ENCODE measurements at regions not wholly inside any gene's neighbourhood (a gene's known extent, or its start where the extent isn't known, plus 50 kb on each side); places are given as distances from the start of the nearest gene placed in this dataset.
"Not testable (repeated sequence)": the region's sequence is repeated elsewhere in the genome, so short reads cannot be mapped to it uniquely, and the experiment has no call there.

DNA sequence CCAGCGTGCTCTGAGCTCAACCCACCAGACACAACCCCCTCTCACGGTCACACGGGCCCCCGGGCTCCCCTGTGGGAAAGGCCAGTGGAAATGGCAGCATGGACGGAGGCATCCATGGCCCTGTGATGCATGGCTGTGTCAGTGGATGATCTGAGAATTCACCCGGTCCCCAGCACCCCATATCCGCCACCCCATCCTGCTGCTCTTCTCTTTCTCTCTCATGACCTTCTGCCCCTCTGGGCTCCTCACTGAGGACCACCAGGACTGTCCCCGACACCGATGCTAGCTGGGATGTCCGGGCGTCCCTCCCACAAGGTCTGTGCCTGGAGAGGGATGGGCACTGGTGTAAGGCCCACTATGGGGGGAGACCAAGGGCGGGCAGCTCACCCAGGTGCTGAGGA, 282.2 kb downstream of the ADGRD1 start:
- Histone ChIP-seq H3K36me3 (no peaks in the 10 kb centered on the region), H3K9me3 (peaks cover 0 to 7% (median 6%) of the 10 kb centered on the region in 3 donors), H3K27me3 (peaks cover 0 to 9% of the 10 kb centered on the region in 2 donors), H3K4me3 (no peak overlapping the region), H3K4me1 (no peaks in the 10 kb centered on the region), H3K27ac (no peak overlapping the region)
- intact Hi-C loops (cut with DNase I; ENCODE audit: low total_unique reads): no loop called here
- no peak for DNase-seq
- TF ChIP-seq, protein P1, sequence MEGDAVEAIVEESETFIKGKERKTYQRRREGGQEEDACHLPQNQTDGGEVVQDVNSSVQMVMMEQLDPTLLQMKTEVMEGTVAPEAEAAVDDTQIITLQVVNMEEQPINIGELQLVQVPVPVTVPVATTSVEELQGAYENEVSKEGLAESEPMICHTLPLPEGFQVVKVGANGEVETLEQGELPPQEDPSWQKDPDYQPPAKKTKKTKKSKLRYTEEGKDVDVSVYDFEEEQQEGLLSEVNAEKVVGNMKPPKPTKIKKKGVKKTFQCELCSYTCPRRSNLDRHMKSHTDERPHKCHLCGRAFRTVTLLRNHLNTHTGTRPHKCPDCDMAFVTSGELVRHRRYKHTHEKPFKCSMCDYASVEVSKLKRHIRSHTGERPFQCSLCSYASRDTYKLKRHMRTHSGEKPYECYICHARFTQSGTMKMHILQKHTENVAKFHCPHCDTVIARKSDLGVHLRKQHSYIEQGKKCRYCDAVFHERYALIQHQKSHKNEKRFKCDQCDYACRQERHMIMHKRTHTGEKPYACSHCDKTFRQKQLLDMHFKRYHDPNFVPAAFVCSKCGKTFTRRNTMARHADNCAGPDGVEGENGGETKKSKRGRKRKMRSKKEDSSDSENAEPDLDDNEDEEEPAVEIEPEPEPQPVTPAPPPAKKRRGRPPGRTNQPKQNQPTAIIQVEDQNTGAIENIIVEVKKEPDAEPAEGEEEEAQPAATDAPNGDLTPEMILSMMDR (IDR thresholded peaks at IDR 0.05): no peak

DNA sequence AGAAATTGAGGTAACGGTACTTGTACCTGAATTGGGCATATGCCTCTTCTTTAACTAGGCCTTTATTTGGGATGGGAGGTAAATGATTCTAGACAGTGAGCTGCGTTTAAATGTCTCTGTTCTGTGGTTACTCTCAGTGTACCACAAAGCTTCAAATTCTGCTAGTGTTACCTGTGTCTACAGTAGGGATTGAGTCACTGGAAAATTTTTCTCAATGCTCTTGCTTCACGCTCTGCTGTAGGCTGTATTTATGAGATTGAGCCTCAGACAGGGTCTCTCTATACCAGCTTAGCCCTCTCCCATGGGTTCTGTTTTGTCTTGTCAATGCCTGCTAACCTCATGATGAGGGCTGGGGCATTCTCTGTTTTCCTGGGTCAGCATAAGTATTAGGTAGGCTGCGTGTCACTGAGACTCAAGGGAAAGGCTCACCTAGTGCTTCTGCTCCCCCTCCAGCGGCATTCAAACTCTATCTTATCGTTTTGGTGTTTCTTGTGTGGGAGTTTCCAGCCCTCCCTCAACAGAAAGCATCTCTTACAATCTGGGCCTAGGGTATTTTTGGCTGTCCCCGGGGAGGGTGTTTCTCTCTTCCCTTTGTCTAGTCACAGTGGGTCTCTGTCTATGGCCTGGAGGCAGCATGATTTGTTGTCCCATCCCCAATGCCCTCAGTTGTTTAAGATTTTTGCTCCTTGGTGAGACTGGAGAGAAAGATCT, 285.8 kb downstream of the ADGRD1 start:
- no peak for DNase-seq
- no peaks in the 10 kb centered on the region for H3K27me3 ChIP-seq
- intact Hi-C loops (cut with DNase I; ENCODE audit: low total_unique reads): no loop called here
- H3K36me3 ChIP-seq: no peaks in the 10 kb centered on the region
- no peaks in the 10 kb centered on the region for H3K9me3 ChIP-seq
- TF ChIP-seq, protein P1 (IDR thresholded peaks at IDR 0.05): no peak
- no peaks in the 10 kb centered on the region for H3K4me1 ChIP-seq
- no peak overlapping the region for H3K27ac ChIP-seq
- no peak overlapping the region for H3K4me3 ChIP-seq

GRCh38 chr12:131241517-131241916, 287.8 kb downstream of the ADGRD1 start:
- TF ChIP-seq, protein P1 (IDR thresholded peaks at IDR 0.05): no peak
- H3K27ac ChIP-seq: no peak overlapping the region
- H3K36me3 ChIP-seq: no peaks in the 10 kb centered on the region
- no peaks in the 10 kb centered on the region for H3K9me3 ChIP-seq
- H3K27me3 ChIP-seq: peaks cover 0 to 13% of the 10 kb centered on the region in 2 donors
- H3K4me1 ChIP-seq: no peaks in the 10 kb centered on the region
- intact Hi-C loops (cut with DNase I; ENCODE audit: low total_unique reads): no loop called here
- H3K4me3 ChIP-seq: no peak overlapping the region
- no peak for DNase-seq

DNA sequence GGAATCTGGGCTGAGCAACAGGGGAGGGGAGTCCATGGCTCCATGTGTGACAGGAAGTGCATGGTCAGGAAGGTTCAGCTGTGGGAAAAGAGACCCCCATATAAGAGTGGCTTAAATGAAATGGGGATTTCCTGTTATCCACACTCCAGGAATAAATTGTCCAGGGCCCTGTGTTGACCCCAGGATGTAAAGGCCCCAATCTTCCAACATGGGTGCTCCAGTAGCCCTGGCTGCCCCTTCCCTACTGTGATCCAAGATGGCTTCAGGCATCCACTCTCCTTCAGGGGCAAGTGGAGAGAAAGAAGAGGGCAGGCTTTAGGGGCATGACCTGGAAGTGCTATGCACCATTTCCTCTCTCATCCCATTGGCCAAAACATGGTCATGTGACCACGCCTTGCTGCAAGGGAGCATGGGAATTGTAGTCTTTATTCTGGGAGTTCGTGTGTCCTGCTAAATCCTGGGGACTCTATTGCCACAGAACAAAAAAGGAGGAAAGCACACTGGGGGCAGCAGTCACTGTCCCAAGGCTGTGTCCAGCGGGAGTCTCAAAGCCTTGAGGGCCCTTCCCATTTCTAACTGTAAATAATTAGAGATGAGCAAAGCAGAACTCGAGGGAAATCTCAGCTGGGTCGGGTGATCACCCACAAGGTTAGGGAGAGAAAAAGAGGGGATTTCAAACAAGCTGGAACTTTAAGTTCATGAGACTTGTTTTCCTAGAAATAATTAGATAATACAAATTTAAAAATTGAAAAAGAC, 289.2 kb downstream of the ADGRD1 start:
- TF ChIP-seq, protein P1 (IDR thresholded peaks at IDR 0.05): no peak
- Histone ChIP-seq H3K27ac (no peak overlapping the region), H3K4me3 (no peak overlapping the region), H3K9me3 (no peaks in the 10 kb centered on the region), H3K36me3 (no peaks in the 10 kb centered on the region), H3K27me3 (peaks cover 0 to 15% of the 10 kb centered on the region in 2 donors), H3K4me1 (no peaks in the 10 kb centered on the region)
- DNase-seq: no peak
- intact Hi-C loops (cut with DNase I; ENCODE audit: low total_unique reads): no loop called here

DNA sequence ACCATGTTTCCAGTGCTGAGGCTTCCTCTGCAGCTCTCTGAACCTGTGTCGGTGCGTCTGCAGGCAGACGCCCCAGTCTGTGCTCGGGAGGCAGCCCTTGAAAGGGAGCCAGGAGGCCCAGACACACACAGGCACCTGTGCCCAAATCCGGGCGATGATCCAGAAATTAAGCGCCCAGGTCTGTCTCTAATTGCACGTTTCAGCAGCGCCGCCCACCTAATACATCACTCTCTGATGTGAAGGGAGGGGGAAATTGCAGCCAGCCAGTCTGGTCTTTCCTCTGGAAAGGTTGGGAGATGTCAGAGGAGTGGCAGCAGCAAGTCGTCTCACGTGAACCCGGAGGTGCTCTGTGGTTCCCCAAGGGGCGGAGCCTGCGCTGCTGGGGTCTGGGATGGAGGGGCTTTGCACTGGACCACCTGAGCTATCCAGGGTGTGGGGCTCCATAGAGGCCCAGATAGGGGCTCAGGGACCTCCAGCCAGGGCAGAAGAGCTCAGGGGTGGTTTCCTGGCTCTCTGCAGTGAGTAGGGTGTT, 290.5 kb downstream of the ADGRD1 start:
- H3K36me3 ChIP-seq; intact Hi-C loops (cut with DNase I; ENCODE audit: low total_unique reads); H3K4me3 ChIP-seq; DNase-seq; H3K4me1 ChIP-seq; H3K9me3 ChIP-seq; H3K27ac ChIP-seq: not testable (repeated sequence)
- H3K27me3 ChIP-seq: peaks cover 0 to 18% of the 10 kb centered on the region in 2 donors

- peaks cover 0 to 18% of the 10 kb centered on the region in 2 donors for H3K27me3 ChIP-seq
- H3K27ac ChIP-seq; H3K4me3 ChIP-seq; intact Hi-C loops (cut with DNase I; ENCODE audit: low total_unique reads); H3K36me3 ChIP-seq; H3K4me1 ChIP-seq; H3K9me3 ChIP-seq; DNase-seq: not testable (repeated sequence)
These were observed 291.5 kb downstream of the ADGRD1 start for GRCh38 chr12:131245161-131245560.
